Thyroid gland (tissue), 4 donors: ENCODE measurements at regions not wholly inside any gene's neighbourhood (a gene's known extent, or its start where the extent isn't known, plus 50 kb on each side); places are given as distances from the start of the nearest gene placed in this dataset.

Experiments used
- POLR2A ChIP-seq, 2 donors: fragments of 450-650 bp; IDR thresholded peaks; one replicate each; pipeline ENCODE4 v1.6.1; 2017; ENCODE audit warnings: antibody characterized with exemption in 2 of 2, mild to moderate bottlenecking in 2 of 2, moderate library complexity in 1 of 2
- TF ChIP-seq, protein P1 (sequence below), 6 experiments: fragments of 200-600 bp in 3 of 6; fragments of 450-650 bp in 3 of 6; sonication (generic) in 3 of 6; IDR thresholded peaks; one replicate each; pipeline ENCODE4 v1.5.1; 2016 to 2019; ENCODE audit warnings: antibody characterized with exemption in 6 of 6, mild to moderate bottlenecking in 2 of 6, inconsistent platforms in 1 of 6, moderate library complexity in 1 of 6

GRCh38 chr13:19093369-19093768, 88.3 kb downstream of the TUBA3C start:
- no peak for TF ChIP-seq POLR2A (IDR thresholded peaks at IDR 0.05)
- TF ChIP-seq, protein P1, sequence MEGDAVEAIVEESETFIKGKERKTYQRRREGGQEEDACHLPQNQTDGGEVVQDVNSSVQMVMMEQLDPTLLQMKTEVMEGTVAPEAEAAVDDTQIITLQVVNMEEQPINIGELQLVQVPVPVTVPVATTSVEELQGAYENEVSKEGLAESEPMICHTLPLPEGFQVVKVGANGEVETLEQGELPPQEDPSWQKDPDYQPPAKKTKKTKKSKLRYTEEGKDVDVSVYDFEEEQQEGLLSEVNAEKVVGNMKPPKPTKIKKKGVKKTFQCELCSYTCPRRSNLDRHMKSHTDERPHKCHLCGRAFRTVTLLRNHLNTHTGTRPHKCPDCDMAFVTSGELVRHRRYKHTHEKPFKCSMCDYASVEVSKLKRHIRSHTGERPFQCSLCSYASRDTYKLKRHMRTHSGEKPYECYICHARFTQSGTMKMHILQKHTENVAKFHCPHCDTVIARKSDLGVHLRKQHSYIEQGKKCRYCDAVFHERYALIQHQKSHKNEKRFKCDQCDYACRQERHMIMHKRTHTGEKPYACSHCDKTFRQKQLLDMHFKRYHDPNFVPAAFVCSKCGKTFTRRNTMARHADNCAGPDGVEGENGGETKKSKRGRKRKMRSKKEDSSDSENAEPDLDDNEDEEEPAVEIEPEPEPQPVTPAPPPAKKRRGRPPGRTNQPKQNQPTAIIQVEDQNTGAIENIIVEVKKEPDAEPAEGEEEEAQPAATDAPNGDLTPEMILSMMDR (IDR thresholded peaks at IDR 0.05): no peak
